Renal pelvis (tissue), 1 donor: ENCODE measurements at regions not wholly inside any gene's neighbourhood (a gene's known extent, or its start where the extent isn't known, plus 50 kb on each side); places are given as distances from the start of the nearest gene placed in this dataset.

Source experiments
- DNase-seq: peaks from one replicate; pipeline ENCODE4 v3.0.0-alpha.2; 2013

DNA sequence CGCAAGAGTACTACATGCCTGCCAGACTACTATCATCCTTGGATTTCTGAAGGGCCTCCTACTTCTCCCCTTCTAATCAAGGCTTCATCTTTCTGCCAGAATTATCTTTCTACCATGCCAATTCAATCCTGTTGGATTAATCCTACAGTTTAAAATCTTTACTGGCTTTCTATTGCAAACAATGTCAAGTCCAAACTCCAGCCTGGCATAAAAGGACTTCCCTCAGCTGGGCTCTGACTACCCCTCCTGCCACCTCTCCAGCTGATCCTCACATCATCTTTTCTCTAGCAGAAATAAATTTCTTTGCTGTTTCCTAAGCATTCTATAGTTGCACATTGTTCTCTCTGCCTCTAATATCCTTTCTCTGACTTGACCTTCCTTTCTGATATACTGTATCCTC, 119.7 kb upstream of the RAD23B start:
- no peak for DNase-seq

DNA sequence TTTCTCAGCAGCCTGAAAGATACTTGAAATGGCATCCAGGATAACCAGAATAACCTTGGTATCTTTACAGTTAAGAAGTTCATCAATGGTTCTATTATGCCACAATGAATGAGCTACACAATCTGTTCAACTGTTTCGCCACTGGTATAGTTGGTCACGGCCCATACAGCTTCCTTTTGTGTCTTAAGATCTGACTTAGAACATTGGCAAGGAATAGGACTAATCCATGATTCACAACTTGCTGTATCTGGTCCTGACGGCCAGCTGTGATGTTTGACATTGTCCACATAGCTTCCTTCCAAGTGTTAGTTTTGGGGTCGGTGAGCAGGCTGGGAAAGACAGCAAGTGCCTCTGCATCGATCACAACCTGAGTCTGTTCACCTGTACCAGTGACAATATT, 113.3 kb upstream of the RAD23B start:
- DNase-seq, result no peak

DNA sequence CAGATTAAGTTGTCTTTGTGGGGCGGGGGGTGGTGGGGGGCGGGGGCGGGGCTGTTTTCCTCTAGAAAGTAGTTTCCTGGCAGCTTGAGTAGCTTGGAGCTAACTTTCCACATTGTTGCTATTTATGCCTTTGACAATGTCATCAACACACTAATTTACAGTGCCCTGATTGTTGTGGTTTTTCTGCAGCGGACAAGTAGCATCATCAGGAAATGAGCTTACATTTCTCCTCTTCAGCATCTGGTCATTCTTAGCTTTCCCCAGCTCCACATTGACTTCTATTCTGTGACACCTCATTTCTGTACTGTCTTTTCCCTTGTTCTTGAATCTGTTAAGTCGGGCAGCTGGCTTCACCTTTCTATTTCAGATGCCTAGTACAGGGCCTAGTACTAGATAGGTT, 112.3 kb upstream of the RAD23B start:
- no peak for DNase-seq

DNA sequence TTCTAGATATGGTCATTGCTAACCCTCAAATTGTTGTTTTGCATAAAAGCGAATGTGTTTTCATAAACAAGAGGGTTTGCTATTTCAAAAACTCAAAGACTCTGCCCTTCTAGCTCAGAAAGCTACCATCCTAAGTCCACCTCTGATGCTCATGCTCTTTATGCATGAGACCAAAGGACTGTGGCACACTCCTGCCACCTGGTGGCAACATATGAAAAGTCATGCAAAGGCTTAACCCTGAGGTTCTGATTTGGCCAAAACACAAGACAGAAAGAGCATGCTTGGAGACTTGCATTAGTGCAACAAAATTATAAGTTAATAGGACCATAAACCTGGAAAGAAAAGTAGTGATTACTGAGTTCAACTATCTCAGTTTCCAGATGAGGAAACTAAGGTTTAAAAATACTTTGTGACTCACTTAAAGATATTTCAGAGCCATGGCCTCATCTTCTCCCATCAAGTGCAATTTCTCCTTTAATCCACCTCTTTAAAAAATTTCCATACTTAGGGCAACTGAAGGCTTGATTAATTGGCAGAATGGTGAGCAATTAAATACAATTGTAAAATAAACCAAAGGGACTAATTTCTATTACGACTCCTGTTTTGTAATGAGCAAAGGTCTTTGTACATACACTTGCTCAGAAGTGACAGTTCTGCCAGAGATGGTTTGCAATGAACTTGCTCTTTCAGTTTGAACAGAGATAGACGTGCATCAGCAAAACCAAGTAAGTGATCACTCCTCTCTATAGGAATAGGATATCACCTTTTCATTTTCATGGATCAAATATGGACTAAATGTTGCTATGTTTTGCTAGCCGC, 110.7 kb upstream of the RAD23B start:
- DNase-seq, result peak; percentile 79

DNA sequence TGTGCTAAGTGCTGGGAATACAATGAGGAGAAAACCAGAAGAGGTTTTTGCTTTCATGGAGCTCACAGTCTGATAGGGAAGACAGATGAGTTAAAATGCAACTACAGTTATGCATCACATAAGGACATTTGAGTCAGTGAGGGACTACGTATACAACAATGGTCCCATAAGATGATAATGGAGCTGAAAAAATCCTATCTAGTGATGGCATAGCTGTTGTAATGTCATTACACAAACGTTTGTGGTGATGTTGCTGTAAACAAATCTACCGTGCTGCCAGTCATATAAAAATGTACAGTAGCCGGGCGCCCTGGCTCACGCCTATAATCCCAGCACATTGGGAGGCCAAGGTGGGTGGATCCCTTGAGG, 110.1 kb upstream of the RAD23B start:
- DNase-seq, result no peak

DNA sequence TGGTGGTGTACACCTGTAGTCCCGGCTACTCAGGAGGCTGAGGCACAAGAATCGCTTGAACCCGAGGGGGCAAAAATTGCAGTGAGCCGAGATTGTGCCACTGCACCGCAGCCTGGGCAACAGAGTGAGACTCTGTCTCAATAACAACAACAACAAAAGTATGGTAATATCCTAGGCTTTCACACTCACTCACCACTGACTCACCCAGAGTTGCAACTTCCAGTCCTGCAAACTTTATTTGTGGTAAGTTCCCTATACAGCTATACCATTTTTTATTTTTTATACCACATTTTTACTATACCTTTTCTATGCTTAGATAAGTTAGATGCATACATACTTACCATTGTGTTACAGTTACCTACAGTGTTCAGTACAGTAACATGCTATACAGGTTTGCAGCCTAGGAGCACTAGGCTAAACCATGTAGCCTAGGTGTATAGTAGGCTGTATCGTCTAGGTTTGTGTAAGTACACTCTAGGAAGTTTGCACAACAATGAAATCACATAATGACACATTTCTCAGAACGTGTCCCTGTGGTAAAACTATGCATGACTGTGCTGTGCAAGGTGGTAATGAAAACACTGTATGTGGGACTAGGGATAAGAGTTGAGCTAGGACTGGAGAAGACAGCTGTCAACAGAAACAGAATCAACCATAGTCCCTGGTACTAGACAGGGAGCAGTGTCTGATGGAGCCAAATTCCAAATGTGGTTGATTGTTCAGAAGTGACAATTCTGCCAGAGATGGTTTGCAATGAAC, 109.5 kb upstream of the RAD23B start:
- DNase-seq, result no peak

DNA sequence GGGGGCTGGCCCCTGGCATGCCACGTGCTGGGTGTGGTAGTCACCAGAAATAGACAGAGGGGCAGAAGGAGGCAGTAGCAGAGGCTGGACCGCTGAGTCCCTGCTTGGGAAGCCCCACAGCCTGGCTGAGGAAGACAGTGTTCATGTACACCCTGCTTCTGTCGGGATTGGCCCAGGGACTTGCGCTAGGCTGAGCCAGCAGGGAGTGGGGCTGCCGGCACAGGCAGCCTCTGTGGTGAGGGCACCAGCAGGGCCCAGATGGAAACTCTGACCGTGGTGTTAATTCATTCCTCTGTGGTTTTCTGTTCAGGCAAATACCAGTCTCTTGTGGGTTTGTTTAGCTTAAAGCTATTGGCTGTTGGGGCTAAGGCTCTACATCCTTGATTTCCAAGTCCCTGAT, 108.6 kb upstream of the RAD23B start:
- no peak for DNase-seq

DNA sequence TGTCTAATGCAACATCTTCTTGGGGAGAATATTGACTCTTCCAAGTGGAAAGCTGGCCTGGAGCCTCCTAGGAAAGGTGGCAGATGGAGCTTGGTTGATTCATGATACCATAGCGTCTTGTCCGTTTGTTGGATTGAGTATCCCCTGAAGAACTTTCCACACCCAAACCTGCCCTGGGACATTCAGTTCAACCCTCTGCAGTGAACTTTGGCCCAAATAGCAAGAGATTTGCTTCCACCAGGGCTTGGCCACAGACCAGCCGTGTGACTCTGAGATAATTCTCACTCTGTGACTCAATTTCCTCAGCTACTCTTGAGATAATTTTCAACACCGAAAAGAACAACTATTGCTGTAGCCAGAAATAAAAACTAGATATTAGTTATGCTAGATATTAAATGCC, 108.0 kb upstream of the RAD23B start:
- no peak for DNase-seq

DNA sequence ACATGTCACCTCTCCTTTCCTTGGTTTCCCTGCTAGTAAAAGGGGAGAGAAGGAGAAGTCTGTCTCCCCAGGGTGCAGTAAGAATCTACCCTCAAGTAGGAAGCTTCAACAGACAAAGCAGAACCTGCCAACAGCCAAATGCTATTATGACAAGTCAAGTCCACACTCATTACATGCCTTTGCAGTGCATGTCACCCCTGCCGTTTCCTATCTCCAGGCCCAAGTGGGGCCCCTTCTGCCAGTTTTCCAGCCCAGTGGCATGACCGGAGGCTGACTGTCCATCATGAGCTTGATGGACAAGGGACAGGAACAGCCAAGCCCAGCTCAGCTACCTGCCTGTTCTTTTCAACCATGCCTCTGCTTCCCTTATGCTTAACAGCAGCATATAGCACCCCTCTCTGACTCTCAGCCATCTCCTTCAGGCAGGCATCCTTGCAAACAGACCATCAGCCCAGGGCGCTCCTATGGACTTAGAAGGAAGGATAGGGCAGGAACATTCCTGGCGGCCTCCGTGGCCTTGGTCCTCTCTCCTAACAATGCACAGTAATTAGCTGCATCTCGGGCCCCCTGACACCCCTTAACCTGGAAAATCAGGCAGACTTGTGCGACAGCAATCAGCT, 107.2 kb upstream of the RAD23B start:
- DNase-seq, result no peak

DNA sequence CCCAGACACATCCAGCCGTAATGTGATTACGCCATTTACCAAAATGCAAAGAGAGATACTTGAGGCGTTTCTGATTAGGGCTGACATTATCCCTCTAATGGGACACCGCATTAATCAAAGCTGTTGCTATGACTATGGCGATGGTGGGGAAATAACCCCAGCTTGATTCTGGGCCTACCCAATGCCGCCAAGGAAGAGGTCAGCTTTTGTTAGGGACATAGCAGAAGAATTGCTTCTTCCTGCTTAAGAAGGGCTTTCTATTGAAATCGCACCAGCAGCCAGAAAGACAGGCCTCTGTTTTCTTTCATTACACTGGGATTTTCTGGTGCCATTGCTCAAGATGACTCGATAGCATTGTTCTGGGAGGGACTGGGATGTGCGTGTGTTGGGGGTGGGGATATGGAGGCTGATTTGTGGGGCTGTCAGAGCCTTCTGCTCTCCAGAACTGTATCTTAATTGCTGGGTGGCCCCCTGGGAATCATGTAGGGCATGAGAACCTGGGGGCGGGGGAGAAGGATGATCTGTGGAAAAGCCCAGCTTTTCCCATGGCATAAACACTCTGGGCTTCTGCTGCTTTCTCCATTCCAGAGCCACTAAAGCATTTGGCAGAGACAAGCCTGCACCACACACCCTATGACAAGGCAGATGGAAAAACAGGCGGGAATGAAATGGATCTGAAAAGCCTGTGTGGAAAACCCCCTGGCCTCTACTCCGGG, 106.5 kb upstream of the RAD23B start:
- no peak for DNase-seq

DNA sequence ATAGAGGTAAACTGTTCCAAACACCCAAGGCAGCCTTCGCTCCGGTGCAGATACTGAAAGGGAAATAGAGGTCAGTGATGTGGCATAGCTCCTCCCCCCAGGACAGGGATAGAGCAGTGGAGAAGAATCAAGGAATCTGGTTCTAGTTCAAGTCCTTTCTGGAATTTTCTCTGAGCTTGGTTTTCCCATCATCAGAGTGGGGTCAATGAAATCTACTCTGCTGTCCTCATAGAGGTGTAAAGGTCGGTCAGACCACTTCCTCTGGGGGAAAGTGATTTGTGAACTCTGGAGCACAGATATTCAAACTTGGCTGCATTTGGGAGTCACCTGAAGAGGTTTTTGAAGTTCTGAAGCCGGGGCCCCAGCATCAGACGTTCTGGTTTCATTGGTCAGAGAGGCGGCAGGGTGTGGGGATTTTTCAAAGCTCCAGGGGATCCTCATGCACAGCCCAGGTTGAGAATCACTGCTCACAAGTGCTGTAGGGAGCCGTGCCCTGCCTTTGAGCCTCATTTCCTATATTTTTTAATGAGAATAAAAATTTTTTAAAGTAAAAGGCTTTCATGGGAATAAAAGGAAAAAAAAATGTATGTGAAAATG, 105.7 kb upstream of the RAD23B start:
- no peak for DNase-seq

DNA sequence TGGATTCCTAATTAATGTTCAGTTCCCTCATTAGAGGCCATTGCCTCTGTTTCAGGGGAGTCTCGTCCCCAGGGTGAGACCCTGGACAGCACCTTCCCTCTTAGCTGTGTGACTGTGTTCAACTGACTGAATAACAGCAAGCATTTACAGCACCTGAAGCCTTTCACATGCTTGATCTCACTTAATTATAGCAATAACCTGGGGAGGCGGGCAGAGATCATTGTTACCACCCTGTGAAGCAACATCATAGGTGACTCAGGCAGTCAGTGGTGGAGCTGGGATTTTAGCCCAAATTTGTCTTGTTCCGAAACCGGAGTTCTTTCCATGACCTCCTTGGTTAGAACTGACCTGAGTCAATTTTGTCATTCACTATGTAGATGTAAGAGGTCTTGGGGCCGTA, 105.2 kb upstream of the RAD23B start:
- DNase-seq, result no peak

DNA sequence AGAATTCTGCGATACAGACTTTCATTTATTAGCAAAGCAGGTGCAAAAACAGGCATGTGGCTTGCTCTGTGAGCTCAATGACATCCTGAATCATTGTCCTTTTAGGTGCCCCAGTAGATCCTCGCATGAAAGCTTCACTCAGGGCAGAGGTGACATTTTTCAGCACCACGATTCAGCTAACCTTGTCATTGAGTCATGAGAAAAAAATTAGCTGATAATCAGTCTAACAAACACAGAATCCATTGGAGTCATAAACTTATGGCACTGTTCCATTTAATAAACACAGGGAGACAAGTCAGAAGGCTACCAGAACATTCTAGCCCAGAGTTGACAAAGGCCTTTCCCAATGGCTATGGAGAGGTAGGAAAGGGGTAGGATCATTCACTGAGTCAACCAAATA, 104.8 kb upstream of the RAD23B start:
- no peak for DNase-seq

DNA sequence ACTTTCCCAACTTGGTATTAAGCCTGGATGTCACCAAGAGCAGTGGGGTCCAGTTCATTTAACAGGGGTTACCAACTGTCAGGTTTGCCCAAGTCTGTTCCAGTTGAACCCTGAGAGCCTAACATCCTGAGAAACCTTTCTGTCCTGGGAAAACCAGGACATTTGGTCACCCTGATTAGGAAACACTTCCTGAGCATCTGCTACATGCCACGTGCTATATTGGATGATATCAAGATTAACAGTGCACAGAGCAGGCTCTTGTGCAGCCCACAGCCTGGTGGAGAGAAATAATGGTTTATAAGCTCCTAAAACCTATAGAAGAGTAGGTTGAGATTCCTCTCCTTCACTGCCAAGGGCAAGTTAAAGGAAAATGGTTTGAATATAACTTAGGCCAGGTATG, 102.9 kb upstream of the RAD23B start:
- DNase-seq, result no peak

DNA sequence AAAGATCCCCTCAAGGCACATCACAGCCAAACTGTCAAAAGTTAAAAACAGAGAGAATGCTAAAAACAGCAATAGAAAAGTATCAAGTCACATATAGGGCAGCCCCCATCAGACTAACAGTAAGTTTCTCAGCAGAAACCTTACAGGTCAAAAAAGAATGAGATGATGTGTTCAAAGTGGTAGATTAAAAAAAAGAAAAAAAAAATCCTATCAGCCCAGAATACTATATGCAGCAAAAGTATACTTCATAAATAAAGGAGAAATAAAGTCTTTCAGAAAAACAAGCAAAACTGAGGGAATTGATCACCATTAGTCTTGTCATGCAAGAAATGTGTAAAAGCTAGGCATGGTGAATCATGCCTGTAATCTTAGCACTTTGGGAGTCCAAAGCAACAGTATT, 99.9 kb upstream of the RAD23B start:
- DNase-seq, result no peak

DNA sequence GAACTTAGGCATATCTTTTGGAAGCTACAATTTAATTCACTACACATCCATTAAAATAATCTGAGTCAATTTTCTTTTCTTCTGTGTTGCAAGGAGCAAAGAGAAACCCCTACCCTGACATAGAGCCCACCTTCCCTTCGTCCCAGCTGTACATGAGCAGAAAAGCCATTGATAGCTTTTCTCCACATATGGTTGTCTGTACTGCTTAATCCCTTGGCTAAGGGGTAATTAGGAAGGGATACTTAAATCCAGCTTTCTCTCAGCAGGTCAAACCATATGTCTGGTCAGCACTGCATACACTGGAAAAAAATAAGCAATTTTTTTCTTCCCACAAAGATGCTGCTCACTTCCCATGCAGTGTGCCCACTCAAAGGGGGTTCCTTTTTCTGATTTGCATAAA, 94.7 kb upstream of the RAD23B start:
- DNase-seq, result no peak

DNA sequence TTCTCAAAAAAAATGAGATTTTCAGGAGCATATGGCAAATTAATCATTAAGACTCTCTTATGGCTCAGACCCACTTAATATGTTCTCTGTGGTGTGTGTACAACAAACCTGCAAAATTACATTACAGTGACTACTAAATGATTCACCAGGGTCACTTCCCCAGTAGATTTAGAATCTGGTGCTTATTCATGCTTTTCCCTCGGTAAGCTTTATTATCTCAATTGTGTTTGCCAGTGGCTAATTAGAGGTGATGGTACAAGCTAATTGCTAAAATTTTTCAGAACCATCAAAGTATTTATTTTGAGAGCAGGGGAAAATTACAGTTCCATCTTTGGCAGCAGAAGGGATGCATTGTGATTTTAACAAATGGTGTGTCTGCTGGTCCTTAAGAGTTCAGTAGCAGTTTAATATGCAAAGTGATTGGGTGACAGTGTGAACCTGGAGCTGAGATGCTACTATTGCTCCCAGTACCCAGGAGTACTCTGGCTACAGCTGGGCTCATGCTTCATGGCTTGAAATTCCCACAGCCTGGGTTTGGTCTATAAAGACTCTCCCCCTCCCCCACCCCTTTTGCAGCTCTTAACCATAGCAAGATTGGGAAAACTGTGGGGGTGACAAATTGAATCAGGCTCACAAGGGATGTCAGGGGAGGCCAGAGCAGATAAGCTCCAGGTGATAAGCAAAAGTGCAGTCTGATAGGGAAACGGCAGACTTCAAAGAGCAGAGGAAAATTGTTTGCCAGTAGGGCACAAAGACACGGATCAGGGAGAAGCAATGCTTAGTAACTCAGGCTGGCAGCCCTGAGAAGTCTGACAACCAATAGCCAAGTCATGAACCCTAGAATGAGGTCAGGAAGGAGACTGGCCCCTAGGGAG, 92.8 kb upstream of the RAD23B start:
- DNase-seq, result no peak

DNA sequence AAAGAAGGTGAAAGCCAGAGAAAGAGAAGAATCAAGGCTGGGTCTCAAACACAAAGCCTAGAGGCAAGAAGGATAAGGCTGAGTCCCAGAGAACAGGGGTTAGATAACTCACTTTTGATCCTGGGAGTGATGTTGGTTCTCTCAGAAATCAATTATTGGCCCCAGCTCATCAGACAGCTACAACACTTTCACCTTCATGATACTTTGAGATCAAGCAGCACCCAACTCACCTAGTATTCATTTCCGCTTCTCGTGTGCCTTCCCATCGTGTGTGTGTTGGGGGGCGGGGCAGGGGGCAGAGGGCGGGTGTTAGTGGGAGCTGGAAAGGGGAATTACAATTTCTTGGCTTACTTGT, 92.2 kb upstream of the RAD23B start:
- no peak for DNase-seq

DNA sequence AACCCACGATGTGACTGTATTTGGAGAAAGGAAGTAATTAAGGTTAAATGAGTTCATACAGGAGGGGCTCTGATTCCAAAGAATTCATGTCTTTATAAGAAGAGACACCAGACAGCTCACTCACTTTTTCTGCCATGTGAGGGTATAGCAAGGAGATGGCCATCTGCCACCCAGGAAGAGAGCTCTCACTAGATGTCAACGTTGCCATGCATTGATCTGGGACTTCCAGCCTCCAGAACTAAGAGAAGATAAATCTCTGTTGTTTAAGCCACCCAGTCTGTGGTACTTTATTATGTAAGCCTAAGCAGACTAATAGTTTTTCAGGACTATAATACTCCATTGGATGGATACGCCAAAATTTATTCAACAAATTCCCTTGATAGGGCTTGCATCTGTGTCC, 89.8 kb upstream of the RAD23B start:
- DNase-seq, result no peak

DNA sequence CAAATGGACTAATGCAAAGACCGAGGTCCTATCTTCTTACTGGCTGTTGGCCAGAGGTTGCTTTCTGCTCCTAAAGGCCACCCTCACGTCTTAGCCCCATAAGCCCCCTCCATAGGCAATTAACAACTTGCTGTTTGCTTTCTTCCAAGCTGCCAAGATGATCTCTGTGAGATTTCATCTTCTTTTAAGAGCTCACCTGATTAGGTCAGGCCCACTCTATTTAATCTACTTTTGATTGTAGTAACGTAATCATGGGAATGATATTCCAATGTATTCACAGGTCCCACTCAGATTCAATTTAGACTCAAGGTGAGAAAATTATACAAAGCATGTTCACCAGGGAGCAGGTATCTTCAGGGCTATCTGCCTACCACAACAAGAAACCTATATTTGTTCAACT, 84.4 kb upstream of the RAD23B start:
- no peak for DNase-seq

DNA sequence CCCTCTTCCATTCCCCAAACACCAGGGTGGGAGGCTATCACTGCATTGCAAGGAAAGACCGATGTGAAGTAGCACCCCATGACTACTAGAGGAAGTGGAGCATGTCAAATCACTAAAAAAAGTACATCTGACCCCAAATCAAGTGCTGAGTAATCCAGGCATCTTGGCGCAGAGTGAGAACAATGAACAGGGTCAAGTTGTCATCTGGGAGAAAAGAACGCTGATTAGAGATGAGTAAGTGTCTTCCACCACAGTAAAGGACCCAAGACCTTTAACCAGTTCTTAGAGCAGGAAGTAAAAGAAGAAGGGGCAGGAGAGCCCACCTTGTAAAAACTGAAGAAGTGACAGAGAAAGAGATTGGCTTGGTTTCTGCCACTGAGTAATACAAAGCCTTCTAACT, 75.0 kb upstream of the RAD23B start:
- no peak for DNase-seq
